ELR (cell line): ENCODE measurements at regions not wholly inside any gene's neighbourhood (a gene's known extent, or its start where the extent isn't known, plus 50 kb on each side); places are given as distances from the start of the nearest gene placed in this dataset.
"Not testable (repeated sequence)": the region's sequence is repeated elsewhere in the genome, so short reads cannot be mapped to it uniquely, and the experiment has no call there.

ENCODE experiments used
- DNase-seq: peaks from one replicate; pipeline ENCODE4 v3.0.0-alpha.2; 2015; ENCODE audit warnings: low read depth

- DNase-seq, result no peak
Observed at GRCh38 chr4:65265526-65265925, 404.8 kb downstream of the EPHA5 start.

DNA sequence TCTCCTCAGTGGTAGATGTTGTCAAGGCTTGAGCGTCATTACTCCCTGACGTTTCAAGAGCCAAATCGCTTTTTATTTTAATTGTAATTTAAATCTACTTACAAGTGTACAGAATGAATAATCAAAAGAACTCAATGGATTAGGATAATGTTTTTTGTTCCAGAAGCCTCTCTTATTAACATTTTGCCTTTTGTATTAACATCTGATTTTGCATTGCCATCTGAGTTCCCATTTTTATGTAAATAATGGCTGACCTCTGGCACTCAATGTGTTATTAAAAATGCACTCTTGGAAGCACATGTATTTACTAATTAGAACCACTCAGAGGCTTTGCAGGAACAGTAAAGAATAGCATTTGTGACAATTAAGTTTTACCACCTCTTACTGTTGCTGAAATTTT is 411.0 kb downstream of the EPHA5 start:
- no peak for DNase-seq

GRCh38 chr4:65250916-65251315 is 419.4 kb downstream of the EPHA5 start:
- no peak for DNase-seq

DNA sequence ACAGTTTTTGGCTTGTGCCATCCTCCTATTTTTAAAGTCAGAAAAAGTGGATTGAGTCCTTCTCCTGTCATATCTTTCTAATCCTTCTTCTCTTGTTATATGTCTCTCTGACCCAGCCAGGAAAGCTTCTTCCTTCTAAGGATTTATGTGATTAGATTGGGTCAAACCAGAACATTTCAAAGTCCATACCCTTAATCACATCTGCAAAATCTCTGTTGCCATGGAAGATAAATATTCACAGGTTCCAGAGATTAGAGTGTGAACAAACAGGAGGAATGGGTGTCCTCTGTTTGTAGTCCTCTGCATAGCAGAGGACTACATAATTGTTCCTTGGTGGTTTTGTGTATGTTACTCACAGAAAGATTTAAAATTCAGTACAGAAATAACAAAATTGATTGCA is 421.2 kb downstream of the EPHA5 start:
- DNase-seq, result no peak

DNA sequence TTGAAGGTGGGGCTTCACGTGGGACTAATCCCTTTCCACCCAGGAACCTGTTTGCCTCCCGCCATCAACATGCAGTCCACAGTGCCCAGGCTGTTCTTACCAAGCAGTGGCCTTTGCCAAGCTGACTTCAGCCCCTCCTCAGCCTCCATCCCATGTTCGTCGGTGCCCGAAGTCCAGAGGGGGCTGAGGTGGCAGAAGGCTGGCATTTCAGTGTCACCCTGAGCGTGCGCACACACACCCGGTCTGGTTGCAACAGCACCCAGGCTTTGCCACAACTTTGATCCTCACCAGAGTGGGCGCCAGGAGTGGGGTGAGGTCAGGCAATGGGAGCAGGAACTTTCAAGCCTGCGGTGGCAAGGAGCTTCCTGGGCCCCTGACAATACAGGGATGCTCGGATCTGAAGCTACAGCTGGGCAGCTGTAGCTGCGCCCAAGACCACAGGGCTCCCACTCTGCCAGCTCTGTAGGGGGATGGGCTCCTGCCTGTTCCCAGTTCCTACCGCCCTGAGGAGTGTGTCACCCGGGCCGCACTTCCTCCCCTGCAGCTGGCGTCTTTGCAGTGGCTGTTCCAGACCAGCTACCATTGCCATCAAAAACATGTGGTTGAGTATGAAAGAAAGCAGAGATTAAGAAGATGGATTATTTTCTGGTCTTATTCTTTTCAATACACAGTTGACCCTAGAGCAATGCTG is 428.0 kb downstream of the EPHA5 start:
- DNase-seq, result no peak

DNA sequence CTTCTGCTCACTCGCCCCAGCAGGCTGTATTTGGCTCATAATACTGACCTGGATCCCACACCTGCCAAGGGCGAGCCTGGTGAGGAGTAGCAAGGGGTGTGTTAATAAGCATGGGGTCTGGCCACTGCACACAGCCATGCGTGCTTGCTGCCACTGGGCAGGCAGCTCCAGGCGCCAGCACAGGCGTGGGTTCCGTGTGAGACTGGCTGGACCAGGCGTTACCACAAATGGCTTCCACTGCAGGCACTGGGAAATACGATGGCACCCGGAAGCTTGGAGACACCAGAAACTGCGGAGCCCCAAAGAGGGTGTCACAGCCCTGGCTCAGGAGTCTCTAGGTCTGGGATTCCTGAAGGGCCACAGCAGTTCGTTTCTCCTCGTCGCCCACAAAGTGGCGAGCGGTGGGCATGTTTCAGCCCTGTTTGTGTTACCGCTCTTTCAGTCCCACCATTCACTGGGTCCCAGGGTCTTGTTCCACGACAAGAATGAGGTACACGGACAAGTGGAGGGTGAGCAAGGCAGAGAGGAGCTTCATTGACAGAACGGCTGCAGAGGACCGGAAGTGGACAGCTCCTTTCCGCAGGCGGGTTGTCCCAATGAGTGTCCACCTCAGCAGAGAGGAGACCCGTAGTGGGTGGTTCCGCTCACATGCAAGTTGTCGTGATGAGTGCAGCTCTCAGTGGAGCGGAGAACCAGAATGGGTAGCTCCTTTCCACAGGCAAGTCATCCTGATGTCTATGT is 428.9 kb downstream of the EPHA5 start:
- DNase-seq, result no peak

GRCh38 chr4:65234061-65234460 is 436.2 kb downstream of the EPHA5 start:
- DNase-seq, result no peak

DNA sequence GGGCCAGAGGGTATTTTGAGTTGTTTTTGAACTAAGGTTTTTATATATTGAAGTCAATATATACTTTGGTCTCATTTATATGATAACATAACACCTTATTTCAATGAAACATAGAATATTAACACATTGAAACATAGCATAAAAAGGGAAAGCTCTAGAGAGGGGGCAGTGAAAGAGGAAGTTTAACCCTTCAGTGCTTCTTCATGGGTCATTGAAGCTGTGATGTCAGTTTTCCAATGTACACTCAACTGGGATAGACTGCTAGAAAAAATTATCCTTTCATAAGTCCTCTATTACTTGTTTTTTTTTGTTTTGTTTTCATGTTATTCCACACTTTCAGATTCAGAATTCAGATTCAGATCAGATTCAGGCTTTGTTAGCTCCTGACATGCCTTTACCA is 442.7 kb downstream of the EPHA5 start:
- DNase-seq, result no peak

DNA sequence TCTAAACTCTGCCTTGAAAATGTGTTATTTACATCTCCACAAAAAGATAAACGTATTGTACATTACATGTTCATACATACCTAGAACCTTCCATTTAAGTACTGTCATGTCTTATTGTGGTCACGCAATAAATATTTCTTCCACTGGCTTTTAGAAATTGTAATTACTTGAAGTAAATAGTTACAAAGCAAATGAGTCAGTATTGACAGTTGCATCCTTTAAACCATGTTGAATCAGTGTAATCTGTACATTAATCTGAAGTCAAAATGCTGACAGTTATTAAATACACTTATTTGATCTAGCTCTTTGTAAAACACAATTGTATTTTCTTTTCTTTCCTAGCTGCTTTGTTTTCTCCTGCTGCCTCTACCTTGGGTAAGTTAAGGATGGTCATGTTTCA is 446.7 kb downstream of the EPHA5 start:
- peak; percentile 5 for DNase-seq

- DNase-seq, result not testable (repeated sequence)
Observed at GRCh38 chr4:65223074-65223473, 447.2 kb downstream of the EPHA5 start.

DNA sequence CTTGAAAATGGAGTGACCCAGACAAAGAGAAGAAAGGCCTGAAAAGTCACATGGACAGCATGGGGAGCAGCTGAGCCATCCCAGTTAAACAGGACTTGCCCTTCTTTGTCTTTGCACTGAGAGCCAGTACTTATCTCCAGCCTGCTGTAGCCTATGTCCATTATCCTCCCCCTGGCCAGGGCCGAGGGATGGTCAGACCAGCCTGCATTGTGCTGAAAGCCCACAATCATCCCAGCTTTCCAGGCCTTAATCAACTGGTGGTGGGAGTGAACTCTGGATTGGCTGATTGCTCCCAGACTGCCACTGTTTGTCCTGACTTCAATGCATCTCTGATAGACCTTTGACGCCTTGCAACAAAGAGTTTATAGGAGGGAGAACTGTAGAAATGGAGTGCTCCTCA is 453.1 kb downstream of the EPHA5 start:
- no peak for DNase-seq

DNA sequence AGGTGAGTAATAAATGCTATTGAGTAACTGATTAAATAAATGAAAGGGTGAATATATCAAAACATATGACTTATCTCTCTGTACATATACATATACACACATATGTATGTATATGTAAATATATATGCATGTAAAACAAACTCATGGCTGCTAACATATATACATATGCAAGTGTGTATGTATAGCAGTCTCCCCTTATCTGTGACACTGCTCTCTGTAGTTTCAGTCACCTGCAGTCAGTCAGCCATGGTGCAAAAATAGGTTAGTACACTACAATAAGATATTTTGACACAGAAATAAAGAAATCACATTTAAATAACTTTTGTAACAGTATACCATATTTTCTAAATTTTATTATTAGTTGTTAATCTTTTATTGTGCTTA is 467.4 kb downstream of the EPHA5 start:
- DNase-seq, result no peak

- no peak for DNase-seq
Observed at GRCh38 chr4:65202165-65202852, 468.0 kb downstream of the EPHA5 start.

DNA sequence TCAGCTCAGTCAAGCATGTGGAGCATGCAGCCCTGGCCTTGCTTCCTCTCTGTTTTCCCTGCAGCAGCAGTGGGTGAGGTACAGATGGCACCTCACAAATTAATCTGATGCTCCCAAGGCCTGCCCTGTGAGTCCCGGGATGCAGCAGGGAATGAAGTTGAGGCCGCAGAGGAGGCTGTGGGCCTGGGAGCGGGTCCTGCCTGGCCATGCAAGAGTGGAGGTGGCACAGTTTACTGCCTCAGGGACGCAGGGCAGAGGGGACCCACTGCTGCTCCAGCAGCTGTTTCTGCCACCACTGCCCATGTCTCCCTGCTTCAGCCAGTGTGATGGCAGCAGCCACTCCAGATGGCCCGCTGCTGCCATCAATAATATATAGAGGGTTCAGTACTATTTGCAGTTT is 474.6 kb downstream of the EPHA5 start:
- DNase-seq, result no peak

DNA sequence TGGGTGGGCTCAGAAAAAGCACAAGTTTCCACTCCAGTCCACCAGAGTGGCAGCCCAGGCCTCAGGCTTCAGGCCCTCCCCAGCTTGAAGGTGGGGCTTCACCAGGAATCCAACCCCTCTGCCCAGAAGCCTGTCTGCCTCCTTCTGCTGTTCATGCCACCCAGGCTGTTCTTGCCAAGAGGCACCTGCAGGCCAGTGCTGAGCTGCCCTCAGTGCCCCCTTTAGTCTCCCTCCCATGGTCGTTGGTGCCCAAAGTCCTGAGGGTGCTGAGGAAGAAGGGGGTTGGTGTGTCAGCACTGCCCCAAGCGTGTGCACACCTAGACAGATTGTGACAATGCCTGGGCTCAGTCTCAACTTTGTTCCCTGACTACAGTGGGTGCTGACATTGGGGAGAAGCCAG is 475.3 kb downstream of the EPHA5 start:
- no peak for DNase-seq

DNA sequence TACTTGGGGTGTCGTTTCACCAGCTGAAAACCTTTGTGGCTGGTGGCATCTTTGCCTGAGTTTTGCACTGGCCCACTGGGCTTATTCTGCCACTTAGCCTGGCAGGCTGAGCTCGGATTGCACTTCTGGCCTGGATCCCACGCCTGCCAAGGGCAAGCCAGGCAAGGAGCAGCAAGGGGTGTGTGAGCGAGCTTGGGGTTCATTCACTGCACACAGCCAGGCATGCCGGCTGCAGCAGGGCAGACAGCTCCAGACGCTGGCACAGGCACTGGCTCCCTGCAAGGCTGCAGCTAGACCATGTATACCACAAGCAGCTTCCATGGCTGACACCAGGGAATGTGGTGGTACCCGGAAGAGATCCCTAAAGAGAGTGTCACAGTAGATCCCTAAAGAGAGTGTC is 476.3 kb downstream of the EPHA5 start:
- no peak for DNase-seq

DNA sequence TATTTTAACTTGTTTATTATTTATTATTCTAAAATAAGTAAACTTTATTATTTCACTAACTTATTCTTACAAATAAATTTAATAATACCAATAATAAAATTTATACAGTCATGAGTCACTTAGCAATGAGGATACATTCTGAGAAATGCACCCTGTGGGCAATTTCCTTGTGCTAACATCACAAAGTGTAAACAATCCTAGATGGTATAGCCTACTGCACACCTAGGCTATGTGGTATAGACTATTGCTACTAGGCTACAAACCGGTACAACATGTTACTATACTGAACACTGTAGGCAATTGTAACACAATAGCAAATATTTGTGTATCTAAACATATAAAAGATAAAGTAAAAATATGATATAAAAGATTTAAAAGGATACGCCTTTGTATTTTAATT is 479.5 kb downstream of the EPHA5 start:
- no peak for DNase-seq

- DNase-seq, result no peak
Observed at GRCh38 chr4:65175585-65175984, 494.7 kb downstream of the EPHA5 start.

DNA sequence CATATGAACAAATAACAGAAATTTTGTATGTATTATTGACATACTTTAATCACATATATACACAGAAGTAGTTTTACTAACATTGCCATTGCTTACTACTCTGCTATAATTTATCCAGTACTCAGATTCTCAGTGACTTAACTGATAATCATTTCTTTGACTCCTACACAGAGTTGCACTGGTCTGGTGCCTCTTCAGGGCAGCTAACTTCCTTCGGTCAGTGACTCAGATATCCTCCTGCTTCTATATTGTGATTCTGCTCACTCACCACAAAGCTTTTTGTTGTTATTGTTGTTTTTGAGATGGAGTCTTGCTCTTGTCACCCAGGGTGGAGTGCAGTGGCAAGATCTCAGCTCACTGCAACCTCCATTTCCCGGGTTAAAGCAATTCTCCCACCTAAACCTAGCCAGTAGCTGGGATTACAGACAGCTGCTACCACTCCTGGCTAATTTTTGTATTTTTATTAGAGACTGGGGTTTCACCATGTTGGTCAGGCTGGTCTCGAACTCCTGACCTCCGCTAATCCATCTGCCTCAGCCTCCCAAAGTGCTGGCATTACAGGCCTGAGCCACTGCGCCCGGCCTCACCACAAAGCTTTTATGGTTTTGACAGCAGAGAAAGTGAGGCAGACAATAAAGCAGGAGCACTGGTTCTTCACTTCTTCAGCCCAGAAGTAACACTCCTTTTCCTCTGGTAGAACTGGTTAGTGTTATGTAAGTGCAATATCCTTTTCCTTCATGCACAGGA is 499.3 kb downstream of the EPHA5 start:
- peak; percentile 26 for DNase-seq

- no peak for DNase-seq
Observed at GRCh38 chr4:65167719-65168118, 502.6 kb downstream of the EPHA5 start.

DNA sequence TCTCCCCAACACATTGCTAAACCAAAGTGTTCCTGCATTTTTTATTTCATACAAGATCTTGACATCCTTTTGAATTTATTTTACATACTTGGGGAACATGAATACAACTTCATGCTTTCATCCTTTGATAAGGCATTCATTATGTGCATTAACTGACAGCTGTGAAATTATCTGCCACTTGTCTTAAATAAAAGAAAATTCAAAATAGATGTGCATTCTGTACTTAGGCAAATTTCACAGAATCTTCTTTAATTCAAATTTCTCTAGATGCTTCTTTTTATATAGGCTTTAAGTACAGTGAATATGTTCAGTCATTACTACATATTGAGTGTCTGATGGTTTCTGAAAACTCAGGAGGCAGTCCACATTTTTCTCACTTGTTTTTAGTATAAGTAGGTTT is 518.1 kb downstream of the EPHA5 start:
- DNase-seq, result no peak

DNA sequence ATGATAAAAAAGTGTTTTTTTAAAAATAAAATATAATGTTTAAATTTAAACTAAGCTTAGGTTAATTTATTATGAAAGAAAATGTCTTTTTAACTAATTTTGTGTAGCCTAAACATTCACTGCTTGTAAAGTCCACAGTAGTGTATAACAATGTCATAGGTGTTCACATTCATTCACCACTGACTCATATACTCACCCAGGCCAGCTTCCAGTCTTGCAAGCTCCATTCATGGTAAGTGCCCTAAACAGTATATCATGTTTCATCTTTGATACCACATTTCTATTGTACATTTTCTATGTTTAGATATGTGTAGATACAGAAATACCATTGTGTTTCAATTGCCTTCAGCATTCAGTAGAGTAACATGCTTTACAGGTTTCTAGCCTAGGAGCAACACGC is 530.3 kb downstream of the EPHA5 start:
- no peak for DNase-seq

DNA sequence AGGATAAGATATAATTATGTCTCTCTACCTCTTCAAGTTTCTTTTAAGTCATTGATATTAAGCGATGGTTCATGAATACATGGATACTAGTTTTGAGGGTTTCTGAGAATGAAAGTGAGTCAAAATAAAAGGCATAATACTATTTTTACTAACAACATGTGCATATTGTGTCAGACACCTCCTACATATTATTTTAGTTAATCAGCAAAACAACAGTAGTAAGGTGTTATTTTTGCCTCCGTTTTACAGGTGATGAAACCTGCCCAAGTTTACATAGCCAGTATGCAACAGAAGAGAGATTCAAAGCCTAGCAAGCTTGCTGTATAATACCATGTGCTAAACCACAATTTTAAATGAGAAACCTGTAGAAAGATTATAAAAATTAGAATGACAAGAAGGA is 544.1 kb downstream of the EPHA5 start:
- no peak for DNase-seq
